CD4-positive, alpha-beta T cell treated with Interleukin-21 for 1 hour (primary cell): ENCODE measurements at regions not wholly inside any gene's neighbourhood (a gene's known extent, or its start where the extent isn't known, plus 50 kb on each side); places are given as distances from the start of the nearest gene placed in this dataset.

Source experiments
- DNase-seq: peaks from one replicate; pipeline ENCODE4 v3.0.0-alpha.2; 2020

- DNase-seq, result no peak
These were observed 1917.6 kb upstream of the WWC1 start for GRCh38 chr5:166373817-166374216.

- DNase-seq, result no peak
These were observed 1913.7 kb upstream of the WWC1 start for GRCh38 chr5:166377756-166378155.

- DNase-seq, result no peak
These were observed 1911.9 kb upstream of the WWC1 start for GRCh38 chr5:166379517-166379916.

- no peak for DNase-seq
These were observed 1909.4 kb upstream of the WWC1 start for GRCh38 chr5:166382031-166382430.

GRCh38 chr5:166398131-166398530 is 1893.3 kb upstream of the WWC1 start:
- DNase-seq, result no peak

- DNase-seq, result no peak
These were observed 1891.7 kb upstream of the WWC1 start for GRCh38 chr5:166399781-166400180.

GRCh38 chr5:166401391-166401790 is 1890.1 kb upstream of the WWC1 start:
- DNase-seq, result no peak

- no peak for DNase-seq
These were observed 1879.3 kb upstream of the WWC1 start for GRCh38 chr5:166412191-166412590.

- DNase-seq, result no peak
These were observed 1864.2 kb upstream of the WWC1 start for GRCh38 chr5:166427211-166427610.

GRCh38 chr5:166428264-166428803 is 1863.1 kb upstream of the WWC1 start:
- DNase-seq, result no peak

GRCh38 chr5:166430491-166431319 is 1860.7 kb upstream of the WWC1 start:
- no peak for DNase-seq

- DNase-seq, result no peak
These were observed 1860.0 kb upstream of the WWC1 start for GRCh38 chr5:166431456-166431855.

- DNase-seq, result no peak
These were observed 1857.8 kb upstream of the WWC1 start for GRCh38 chr5:166433679-166434078.

- no peak for DNase-seq
These were observed 1854.6 kb upstream of the WWC1 start for GRCh38 chr5:166436872-166437271.

GRCh38 chr5:166486348-166486747 is 1805.1 kb upstream of the WWC1 start:
- DNase-seq, result no peak

GRCh38 chr5:166488560-166488959 is 1802.9 kb upstream of the WWC1 start:
- no peak for DNase-seq

- DNase-seq, result no peak
These were observed 1798.4 kb upstream of the WWC1 start for GRCh38 chr5:166493040-166493439.

- no peak for DNase-seq
These were observed 1797.8 kb upstream of the WWC1 start for GRCh38 chr5:166493612-166494011.

GRCh38 chr5:166497496-166498104 is 1793.8 kb upstream of the WWC1 start:
- no peak for DNase-seq

GRCh38 chr5:166499447-166500240 is 1791.8 kb upstream of the WWC1 start:
- DNase-seq, result no peak

- DNase-seq, result no peak
These were observed 1787.9 kb upstream of the WWC1 start for GRCh38 chr5:166503506-166503905.

- DNase-seq, result no peak
These were observed 1786.4 kb upstream of the WWC1 start for GRCh38 chr5:166505067-166505466.

- no peak for DNase-seq
These were observed 1785.9 kb upstream of the WWC1 start for GRCh38 chr5:166505544-166505943.
